ENCODE measurements at regions not wholly inside any gene's neighbourhood (a gene's known extent, or its start where the extent isn't known, plus 50 kb on each side); places are given as distances from the start of the nearest gene placed in this dataset.

DNA sequence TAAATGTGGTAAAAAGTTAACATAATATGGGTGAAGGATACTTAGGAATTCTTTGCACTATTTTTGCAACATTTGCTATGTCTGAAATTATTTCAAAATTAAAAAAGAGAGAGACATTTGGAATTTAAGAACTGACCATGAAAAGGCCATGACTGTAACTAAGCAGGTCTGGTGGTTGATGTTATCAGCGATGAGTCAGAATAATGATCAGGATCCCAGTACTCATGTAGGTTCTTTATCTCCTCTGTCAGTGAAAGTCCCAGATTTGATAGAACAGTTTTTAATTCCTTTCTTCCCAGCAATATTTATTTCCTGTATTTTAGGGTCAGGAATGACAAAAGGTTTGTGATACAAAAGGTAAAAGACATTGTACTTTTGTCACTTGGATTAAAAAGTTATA is 242.4 kb upstream of the ZNF521 start:
- H3K36me3 Mint-ChIP-seq (ENCODE audit: low read depth), result no peaks in the 10 kb centered on the region
- no peak overlapping the region for H3K4me3 Mint-ChIP-seq
- no peaks in the 10 kb centered on the region for H3K9me3 Mint-ChIP-seq
- TF ChIP-seq, protein P1, sequence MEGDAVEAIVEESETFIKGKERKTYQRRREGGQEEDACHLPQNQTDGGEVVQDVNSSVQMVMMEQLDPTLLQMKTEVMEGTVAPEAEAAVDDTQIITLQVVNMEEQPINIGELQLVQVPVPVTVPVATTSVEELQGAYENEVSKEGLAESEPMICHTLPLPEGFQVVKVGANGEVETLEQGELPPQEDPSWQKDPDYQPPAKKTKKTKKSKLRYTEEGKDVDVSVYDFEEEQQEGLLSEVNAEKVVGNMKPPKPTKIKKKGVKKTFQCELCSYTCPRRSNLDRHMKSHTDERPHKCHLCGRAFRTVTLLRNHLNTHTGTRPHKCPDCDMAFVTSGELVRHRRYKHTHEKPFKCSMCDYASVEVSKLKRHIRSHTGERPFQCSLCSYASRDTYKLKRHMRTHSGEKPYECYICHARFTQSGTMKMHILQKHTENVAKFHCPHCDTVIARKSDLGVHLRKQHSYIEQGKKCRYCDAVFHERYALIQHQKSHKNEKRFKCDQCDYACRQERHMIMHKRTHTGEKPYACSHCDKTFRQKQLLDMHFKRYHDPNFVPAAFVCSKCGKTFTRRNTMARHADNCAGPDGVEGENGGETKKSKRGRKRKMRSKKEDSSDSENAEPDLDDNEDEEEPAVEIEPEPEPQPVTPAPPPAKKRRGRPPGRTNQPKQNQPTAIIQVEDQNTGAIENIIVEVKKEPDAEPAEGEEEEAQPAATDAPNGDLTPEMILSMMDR (conservative IDR thresholded peaks at IDR 0.05), result no peak
- no peak for DNase-seq (ENCODE audit: low read depth, low spot score)
- no peak overlapping the region for H3K27ac Mint-ChIP-seq (ENCODE audit: unreplicated experiment)
- H3K27me3 Mint-ChIP-seq (ENCODE audit: low read depth), result no peaks in the 10 kb centered on the region
- peaks cover 7% of the 10 kb centered on the region for H3K4me1 Mint-ChIP-seq

DNA sequence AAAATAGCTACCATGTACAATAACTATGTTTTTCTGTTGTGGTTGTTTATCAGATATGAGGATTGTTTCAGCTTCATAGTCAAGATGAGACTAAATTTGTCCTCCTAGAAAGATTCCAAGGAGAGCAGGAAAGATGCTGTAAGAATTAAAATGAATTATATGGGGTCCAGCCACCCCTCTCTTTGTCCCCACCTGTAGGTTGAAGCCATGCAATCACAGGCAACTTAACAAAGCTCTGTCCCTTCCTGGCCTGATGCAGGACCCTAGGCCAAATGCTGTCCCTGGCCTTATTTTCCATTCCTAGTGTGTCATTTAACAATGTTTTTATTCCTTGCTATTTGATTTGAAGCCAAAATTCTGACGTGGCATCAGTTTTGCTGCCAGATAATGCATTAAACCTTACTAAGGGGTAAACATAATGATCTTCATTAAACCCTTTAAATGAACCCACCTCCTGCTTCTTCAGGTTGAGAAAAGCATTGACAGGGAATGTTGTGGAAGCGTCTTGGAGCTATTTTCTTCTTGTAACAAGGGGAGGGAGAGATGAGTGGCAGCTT is 240.9 kb upstream of the ZNF521 start:
- Mint-ChIP-seq H3K27ac (ENCODE audit: unreplicated experiment) (no peak overlapping the region), H3K4me1 (peaks cover 7% of the 10 kb centered on the region), H3K27me3 (ENCODE audit: low read depth) (no peaks in the 10 kb centered on the region), H3K36me3 (ENCODE audit: low read depth) (no peaks in the 10 kb centered on the region), H3K9me3 (peaks cover 7% of the 10 kb centered on the region), H3K4me3 (no peak overlapping the region)
- no peak for DNase-seq (ENCODE audit: low read depth, low spot score)
- TF ChIP-seq, protein P1 (conservative IDR thresholded peaks at IDR 0.05), result no peak

DNA sequence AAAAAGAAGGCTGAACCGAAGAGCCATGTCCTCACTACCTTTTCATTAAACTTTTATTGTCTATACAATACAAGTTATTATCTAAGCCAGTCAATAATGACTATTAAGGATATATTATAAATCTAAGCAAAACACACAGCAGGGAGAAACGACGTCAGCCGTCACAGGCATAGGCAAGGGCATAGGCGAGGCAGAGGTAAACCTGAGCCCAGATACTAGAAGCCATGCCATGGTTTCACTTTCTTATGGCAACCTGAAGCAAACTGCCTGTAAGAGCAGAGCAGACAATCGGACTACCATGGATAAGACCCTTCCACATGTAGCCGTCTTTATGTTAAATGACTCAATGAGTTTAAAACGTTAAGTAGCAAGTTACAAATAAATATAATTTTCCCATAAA is 238.5 kb upstream of the ZNF521 start:
- H3K4me3 Mint-ChIP-seq, result no peak overlapping the region
- TF ChIP-seq, protein P1 (conservative IDR thresholded peaks at IDR 0.05), result no peak
- H3K4me1 Mint-ChIP-seq, result no peaks in the 10 kb centered on the region
- DNase-seq (ENCODE audit: low read depth, low spot score), result no peak
- H3K36me3 Mint-ChIP-seq (ENCODE audit: low read depth), result peaks cover 10% of the 10 kb centered on the region
- H3K27me3 Mint-ChIP-seq (ENCODE audit: low read depth), result no peaks in the 10 kb centered on the region
- H3K27ac Mint-ChIP-seq (ENCODE audit: unreplicated experiment), result no peak overlapping the region
- H3K9me3 Mint-ChIP-seq, result peaks cover 17% of the 10 kb centered on the region

DNA sequence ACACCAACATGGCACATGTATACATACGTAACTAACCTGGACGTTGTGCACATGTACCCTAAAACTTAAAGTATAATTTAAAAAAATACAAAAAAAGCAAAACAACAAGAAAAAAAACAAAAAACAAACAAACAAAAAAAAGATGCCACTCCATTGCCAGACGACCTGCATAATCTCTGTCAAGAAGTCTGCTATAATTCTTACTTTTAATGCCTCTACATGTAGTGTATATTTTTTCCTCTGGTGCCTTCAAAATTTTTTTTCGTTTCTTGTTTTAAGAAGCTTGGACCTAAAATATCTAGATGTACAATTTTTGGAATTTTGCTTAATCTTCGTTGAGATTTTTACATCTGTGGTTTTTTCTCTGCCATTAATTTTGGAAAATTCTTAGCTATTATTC is 235.6 kb upstream of the ZNF521 start:
- Mint-ChIP-seq H3K27me3 (ENCODE audit: low read depth) (no peaks in the 10 kb centered on the region), H3K9me3 (peaks cover 17% of the 10 kb centered on the region), H3K36me3 (ENCODE audit: low read depth) (peaks cover 10% of the 10 kb centered on the region), H3K27ac (ENCODE audit: unreplicated experiment) (no peak overlapping the region), H3K4me3 (no peak overlapping the region), H3K4me1 (no peaks in the 10 kb centered on the region)
- DNase-seq (ENCODE audit: low read depth, low spot score), result no peak
- TF ChIP-seq, protein P1 (conservative IDR thresholded peaks at IDR 0.05), result no peak

DNA sequence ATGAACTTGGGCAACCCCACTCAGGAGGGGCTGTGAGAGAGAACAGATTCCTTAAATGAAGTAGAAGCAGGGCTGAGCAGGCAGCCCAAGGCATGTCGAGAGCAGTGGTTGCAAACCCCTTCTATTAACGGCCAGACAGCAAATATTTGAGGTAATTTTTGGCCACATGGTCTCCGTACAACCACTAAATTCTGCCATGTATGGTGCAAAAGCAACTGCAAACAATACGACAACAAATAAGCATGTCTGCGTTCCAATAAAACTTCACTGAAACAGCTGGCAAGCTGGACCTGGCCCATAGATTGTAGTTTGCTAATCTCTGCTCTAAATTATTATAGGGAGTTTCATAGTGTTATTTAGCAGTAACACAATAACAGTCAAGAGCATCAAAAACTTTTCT is 217.0 kb upstream of the ZNF521 start:
- H3K27me3 Mint-ChIP-seq (ENCODE audit: low read depth), result no peaks in the 10 kb centered on the region
- no peak for DNase-seq (ENCODE audit: low read depth, low spot score)
- TF ChIP-seq, protein P1 (conservative IDR thresholded peaks at IDR 0.05), result no peak
- no peak overlapping the region for H3K27ac Mint-ChIP-seq (ENCODE audit: unreplicated experiment)
- H3K9me3 Mint-ChIP-seq, result peaks cover 4% of the 10 kb centered on the region
- peaks cover 5% of the 10 kb centered on the region for H3K4me1 Mint-ChIP-seq
- peaks cover 3% of the 10 kb centered on the region for H3K36me3 Mint-ChIP-seq (ENCODE audit: low read depth)
- H3K4me3 Mint-ChIP-seq, result no peak overlapping the region
